ENCODE measurements at regions not wholly inside any gene's neighbourhood (a gene's known extent, or its start where the extent isn't known, plus 50 kb on each side); places are given as distances from the start of the nearest gene placed in this dataset.

GRCh38 chr10:15462253-15462897, 91.3 kb upstream of the FAM171A1 start:
- DNase-seq (ENCODE audit: low read depth in 3 of 3) = no peak

GRCh38 chr10:15461353-15462108, 90.4 kb upstream of the FAM171A1 start:
- no peak for DNase-seq (ENCODE audit: low read depth in 3 of 3)

- DNase-seq (ENCODE audit: low read depth in 3 of 3) = no peak
These were observed 89.6 kb upstream of the FAM171A1 start for GRCh38 chr10:15460661-15461060.

- no peak for DNase-seq (ENCODE audit: low read depth in 3 of 3)
These were observed 88.1 kb upstream of the FAM171A1 start for GRCh38 chr10:15459218-15459617.

- DNase-seq (ENCODE audit: low read depth in 3 of 3) = no peak
These were observed 86.3 kb upstream of the FAM171A1 start for GRCh38 chr10:15457382-15457781.

GRCh38 chr10:15455456-15455855, 84.4 kb upstream of the FAM171A1 start:
- DNase-seq (ENCODE audit: low read depth in 3 of 3) = no peak

- no peak for DNase-seq (ENCODE audit: low read depth in 3 of 3)
These were observed 82.8 kb upstream of the FAM171A1 start for GRCh38 chr10:15453926-15454325.

GRCh38 chr10:15453457-15453856, 82.4 kb upstream of the FAM171A1 start:
- DNase-seq (ENCODE audit: low read depth in 3 of 3) = no peak

- DNase-seq (ENCODE audit: low read depth in 3 of 3) = no peak
These were observed 81.5 kb upstream of the FAM171A1 start for GRCh38 chr10:15452545-15452944.

GRCh38 chr10:15451137-15452094, 80.3 kb upstream of the FAM171A1 start:
- no peak for DNase-seq (ENCODE audit: low read depth in 3 of 3)

GRCh38 chr10:15448598-15448997, 77.5 kb upstream of the FAM171A1 start:
- DNase-seq (ENCODE audit: low read depth in 3 of 3) = no peak

GRCh38 chr10:15445006-15445390, 73.9 kb upstream of the FAM171A1 start:
- no peak for DNase-seq (ENCODE audit: low read depth in 3 of 3)

GRCh38 chr10:15444105-15445005, 73.3 kb upstream of the FAM171A1 start:
- no peak for DNase-seq (ENCODE audit: low read depth in 3 of 3)

GRCh38 chr10:15442056-15442455, 71.0 kb upstream of the FAM171A1 start:
- no peak for DNase-seq (ENCODE audit: low read depth in 3 of 3)

GRCh38 chr10:15440204-15440711, 69.2 kb upstream of the FAM171A1 start:
- no peak for DNase-seq (ENCODE audit: low read depth in 3 of 3)

GRCh38 chr10:15439341-15439842, 68.3 kb upstream of the FAM171A1 start:
- no peak for DNase-seq (ENCODE audit: low read depth in 3 of 3)

GRCh38 chr10:15436696-15437095, 65.6 kb upstream of the FAM171A1 start:
- DNase-seq (ENCODE audit: low read depth in 3 of 3) = no peak

GRCh38 chr10:15433850-15434537, 62.9 kb upstream of the FAM171A1 start:
- DNase-seq (ENCODE audit: low read depth in 3 of 3) = peak in 1 of 3 experiments; percentile 21

GRCh38 chr10:15432266-15432665, 61.2 kb upstream of the FAM171A1 start:
- no peak for DNase-seq (ENCODE audit: low read depth in 3 of 3)
